HepG2 (cell line): ENCODE measurements at regions not wholly inside any gene's neighbourhood (a gene's known extent, or its start where the extent isn't known, plus 50 kb on each side); places are given as distances from the start of the nearest gene placed in this dataset.

ENCODE experiments used
- ATAC-seq: fragments of 200-7000 bp; cut with Tn5 transposase; 3 replicates; pipeline ENCODE4 v1.9.1; 2020; ENCODE audit warnings: mild to moderate bottlenecking, moderate library complexity
- BruUV-seq: library from RNA; stranded (reverse); fragments of 400-500 nt; replicated peaks from 2 replicates; lab custom pipeline; 2021; lab: Mats Ljungman, UMichigan
- CTCF ChIA-PET: fragments of 300-600 bp; formaldehyde crosslinking; extraction: SDS; loops from one replicate; lab custom pipeline; 2021; ENCODE audit warnings: low total read pairs, inconsistent platforms, low intra/inter-chr PET ratio; lab: Yijun Ruan, JAX
- POLR2A ChIA-PET: fragments of 350-600 bp; sonication (Branson Sonifier 250); formaldehyde crosslinking; loops from one replicate; lab custom pipeline; 2020; ENCODE audit warnings: antibody characterized with exemption, inconsistent platforms; lab: Yijun Ruan, JAX
- DNase-seq: peaks from one replicate; pipeline ENCODE4 v3.0.0-alpha.2; 2015; ENCODE audit warnings: low spot score
- FAIRE-seq: peaks from 3 replicates; lab custom pipeline; 2011; peaks lifted over from hg19 to GRCh38; lab: Jason Lieb, UNC
- H2AFZ ChIP-seq: one replicate; pipeline ENCODE4 v1.6.1; 2011; ENCODE audit warnings: low read length, inconsistent platforms
- H3K27ac ChIP-seq: fragments of 300-600 bp; 3 replicates; pipeline ENCODE4 v1.8.0; 2011; ENCODE audit warnings: mixed run types, mild to moderate bottlenecking, mixed read lengths, low read length, inconsistent platforms; ENCODE audit not compliant: insufficient read depth; ENCODE audit errors: extremely low read length
- H3K27me3 ChIP-seq, 2 experiments: fragments of 200-600 bp in 1 of 2; 2 replicates in 1 of 2; 3 replicates in 1 of 2; pipeline versions ENCODE4 v1.6.0 to v1.8.0; 2011; ENCODE audit warnings: low read length in 2 of 2, mild to moderate bottlenecking in 2 of 2, moderate library complexity in 2 of 2, inconsistent platforms in 1 of 2; ENCODE audit not compliant: insufficient read depth in 2 of 2, control insufficient read depth in 1 of 2
- H3K36me3 ChIP-seq, 2 experiments: fragments of 200-600 bp in 1 of 2; replicated peaks in 1 of 2; 2 replicates in 1 of 2; 3 replicates in 1 of 2; pipeline versions ENCODE4 v1.5.1 to v1.8.0; 2011; ENCODE audit warnings: low read length in 2 of 2, inconsistent platforms in 1 of 2; ENCODE audit not compliant: insufficient read depth in 2 of 2, control insufficient read depth in 1 of 2
- H3K4me1 ChIP-seq: 2 replicates; pipeline ENCODE4 v1.5.1; 2012; ENCODE audit warnings: low read length, inconsistent platforms; ENCODE audit not compliant: insufficient read depth
- H3K4me2 ChIP-seq: 2 replicates; pipeline ENCODE4 v1.6.0; 2011; ENCODE audit warnings: low read depth, low read length, inconsistent platforms
- H3K4me3 ChIP-seq, 3 experiments: fragments of 200-600 bp in 1 of 3; sonication (generic), shearing (Covaris generic) in 1 of 3; replicated peaks in 1 of 3; 2 replicates each; pipeline ENCODE4 v1.5.1; 2011 to 2016; ENCODE audit warnings: low read length in 3 of 3, inconsistent platforms in 2 of 3, low read depth in 2 of 3, mild to moderate bottlenecking in 2 of 3, control low read depth in 1 of 3, mixed read lengths in 1 of 3; ENCODE audit not compliant: insufficient read depth in 1 of 3
- H3K79me2 ChIP-seq: one replicate; pipeline ENCODE4 v1.6.1; 2011; ENCODE audit warnings: low read length, inconsistent platforms; ENCODE audit not compliant: insufficient read depth
- H3K9ac ChIP-seq: 2 replicates; pipeline ENCODE4 v1.6.0; 2011; ENCODE audit warnings: mild to moderate bottlenecking, low read depth, low read length, inconsistent platforms; ENCODE audit not compliant: insufficient read depth
- H3K9me3 ChIP-seq: 2 replicates; pipeline ENCODE4 v1.5.1; 2012; ENCODE audit warnings: mild to moderate bottlenecking, low read length
- H4K20me1 ChIP-seq: 2 replicates; pipeline ENCODE4 v1.6.0; 2011; ENCODE audit warnings: inconsistent platforms, mild to moderate bottlenecking, low read length, moderate library complexity; ENCODE audit not compliant: insufficient read depth
- DNMT3B ChIP-seq: conservative IDR thresholded peaks from 2 replicates; pipeline ENCODE4 v1.6.1; 2016; ENCODE audit warnings: missing biosample characterization, control low read depth
- ETV5 ChIP-seq: IDR thresholded peaks from 2 replicates; pipeline ENCODE4 v1.6.1; 2018; ENCODE audit warnings: missing biosample characterization, missing genetic modification reagents, inconsistent platforms, borderline replicate concordance
- HNRNPUL1 ChIP-seq: fragments of 200-400 bp; formaldehyde crosslinking; IDR thresholded peaks from 2 replicates; pipeline ENCODE4 v1.6.1; 2017; ENCODE audit warnings: low read depth, mild to moderate bottlenecking, low read length, moderate library complexity
- IKZF4 ChIP-seq: sonication (generic); formaldehyde crosslinking; IDR thresholded peaks from 2 replicates; pipeline ENCODE4 v1.5.1; 2020; ENCODE audit warnings: borderline replicate concordance, mild to moderate bottlenecking, low read depth, missing genetic modification reagents; ENCODE audit errors: not compliant biosample characterization
- KLF9 ChIP-seq: IDR thresholded peaks from 2 replicates; pipeline ENCODE4 v1.6.1; 2016; ENCODE audit warnings: low read depth
- NCOA2 ChIP-seq: sonication (generic); formaldehyde crosslinking; IDR thresholded peaks from 2 replicates; pipeline ENCODE4 v1.8.0; 2022; ENCODE audit warnings: inconsistent platforms
- U2AF2 ChIP-seq: fragments of 200-400 bp; formaldehyde crosslinking; IDR thresholded peaks from 2 replicates; pipeline ENCODE4 v1.6.1; 2017; ENCODE audit warnings: low read depth, mild to moderate bottlenecking, low read length
- ZNF274 ChIP-seq: sonication (generic); formaldehyde crosslinking; IDR thresholded peaks from 2 replicates; pipeline ENCODE4 v1.5.1; 2020; ENCODE audit warnings: mild to moderate bottlenecking, missing genetic modification reagents
- WGBS: methylation state at CpG from one replicate; pipeline ENCODE4 v1.1.6; 2017; ENCODE audit warnings: low lambda C conversion rate; 5-methylcytosine and 5-hydroxymethylcytosine counted together
- in situ Hi-C: cut with HindIII; loops from 2 replicates; pipeline ENCODE4 v1.10.0; 2017; ENCODE audit warnings: low pct_unique_long_range_greater_than_20kb; ENCODE audit not compliant: extremely low pct_ligation_motif_present
- intact Hi-C: fragments of 100-400 bp; cut with micrococcal nuclease; formaldehyde crosslinking; loops from one replicate; pipeline ENCODE4 v1.10.0; 2022; ENCODE audit not compliant: unreplicated experiment
- TF ChIP-seq, protein P1 (sequence below): sonication (generic); formaldehyde crosslinking; IDR thresholded peaks from 2 replicates; pipeline ENCODE4 v1.4.0; 2020; ENCODE audit warnings: mild to moderate bottlenecking, missing genetic modification reagents
- TF ChIP-seq, protein P2 (sequence below): sonication (generic); formaldehyde crosslinking; IDR thresholded peaks from 2 replicates; pipeline ENCODE4 v1.9.0; 2021; ENCODE audit warnings: missing genetic modification reagents, mild to moderate bottlenecking, borderline replicate concordance

DNA sequence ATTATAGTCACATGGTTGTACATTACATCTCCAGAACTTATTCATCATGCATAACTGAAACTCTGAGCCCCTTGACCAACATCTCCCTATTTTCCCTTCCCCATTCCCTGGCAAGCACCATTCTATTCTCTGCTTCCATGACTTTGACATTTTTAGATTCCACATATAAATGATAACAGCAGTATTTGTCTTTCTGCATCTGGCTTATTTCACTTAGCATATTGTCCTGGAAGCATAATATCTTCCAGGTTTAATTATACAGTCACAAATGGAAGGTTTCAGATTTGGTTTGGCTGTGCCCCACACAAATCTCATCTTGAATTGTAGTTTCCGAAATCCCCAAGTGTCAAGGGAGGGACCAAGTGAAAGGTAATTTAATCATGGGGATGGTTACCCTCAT lies 626.9 kb upstream of the PKDCC start (continued):
- TF ChIP-seq NCOA2 (CRISPR knock-in tag): no peak
- no peak for TF ChIP-seq ZNF274 (CRISPR knock-in tag)
- TF ChIP-seq, protein P1, sequence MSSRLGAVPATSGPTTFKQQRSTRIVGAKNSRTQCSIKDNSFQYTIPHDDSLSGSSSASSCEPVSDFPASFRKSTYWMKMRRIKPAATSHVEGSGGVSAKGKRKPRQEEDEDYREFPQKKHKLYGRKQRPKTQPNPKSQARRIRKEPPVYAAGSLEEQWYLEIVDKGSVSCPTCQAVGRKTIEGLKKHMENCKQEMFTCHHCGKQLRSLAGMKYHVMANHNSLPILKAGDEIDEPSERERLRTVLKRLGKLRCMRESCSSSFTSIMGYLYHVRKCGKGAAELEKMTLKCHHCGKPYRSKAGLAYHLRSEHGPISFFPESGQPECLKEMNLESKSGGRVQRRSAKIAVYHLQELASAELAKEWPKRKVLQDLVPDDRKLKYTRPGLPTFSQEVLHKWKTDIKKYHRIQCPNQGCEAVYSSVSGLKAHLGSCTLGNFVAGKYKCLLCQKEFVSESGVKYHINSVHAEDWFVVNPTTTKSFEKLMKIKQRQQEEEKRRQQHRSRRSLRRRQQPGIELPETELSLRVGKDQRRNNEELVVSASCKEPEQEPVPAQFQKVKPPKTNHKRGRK (CRISPR knock-in tag): no peak

DNA sequence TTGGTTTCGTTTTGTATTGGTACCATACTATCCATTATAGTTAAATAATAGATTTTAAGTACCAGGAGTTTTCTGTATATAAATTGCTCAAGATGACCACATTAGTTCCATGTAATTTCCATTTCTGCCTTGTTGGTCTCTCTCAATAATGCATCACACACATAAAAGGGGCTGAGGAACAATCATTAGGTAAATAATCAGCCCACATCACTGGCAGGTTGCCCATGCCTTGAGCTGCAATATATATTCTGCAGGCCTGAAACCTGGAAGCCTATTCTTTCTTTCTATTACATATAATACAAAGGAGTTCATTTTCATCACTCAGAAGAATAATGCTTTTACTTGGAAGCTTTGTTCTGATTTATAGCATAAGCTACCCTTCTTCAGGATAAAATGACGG lies 616.1 kb upstream of the PKDCC start:
- no peak overlapping the region for H3K27ac ChIP-seq
- H3K9ac ChIP-seq: no peak overlapping the region
- H3K4me1 ChIP-seq: no peaks in the 10 kb centered on the region
- no peak overlapping the region for H3K4me3 ChIP-seq
- ATAC-seq (no peak), FAIRE-seq (no peak), DNase-seq (no peak)
- ChIA-PET CTCF (no interaction called here), POLR2A (no interaction called here)
- TF ChIP-seq HNRNPUL1: no peak
- TF ChIP-seq, protein P2, sequence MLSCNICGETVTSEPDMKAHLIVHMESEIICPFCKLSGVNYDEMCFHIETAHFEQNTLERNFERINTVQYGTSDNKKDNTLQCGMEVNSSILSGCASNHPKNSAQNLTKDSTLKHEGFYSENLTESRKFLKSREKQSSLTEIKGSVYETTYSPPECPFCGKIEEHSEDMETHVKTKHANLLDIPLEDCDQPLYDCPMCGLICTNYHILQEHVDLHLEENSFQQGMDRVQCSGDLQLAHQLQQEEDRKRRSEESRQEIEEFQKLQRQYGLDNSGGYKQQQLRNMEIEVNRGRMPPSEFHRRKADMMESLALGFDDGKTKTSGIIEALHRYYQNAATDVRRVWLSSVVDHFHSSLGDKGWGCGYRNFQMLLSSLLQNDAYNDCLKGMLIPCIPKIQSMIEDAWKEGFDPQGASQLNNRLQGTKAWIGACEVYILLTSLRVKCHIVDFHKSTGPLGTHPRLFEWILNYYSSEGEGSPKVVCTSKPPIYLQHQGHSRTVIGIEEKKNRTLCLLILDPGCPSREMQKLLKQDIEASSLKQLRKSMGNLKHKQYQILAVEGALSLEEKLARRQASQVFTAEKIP (CRISPR knock-in tag): no peak
- no peak for TF ChIP-seq ETV5
- no peak for TF ChIP-seq DNMT3B (CRISPR knock-in tag)
- no peak for TF ChIP-seq U2AF2
- TF ChIP-seq KLF9: no peak
- TF ChIP-seq IKZF4 (CRISPR knock-in tag): no peak
- no peaks in the 10 kb centered on the region for H3K9me3 ChIP-seq
- no TSS peak for BruUV-seq
- in situ Hi-C loops: no loop called here
- H3K4me2 ChIP-seq: no peak overlapping the region
- WGBS: 0% methylated on average over 2 of the region's 2 CpGs
- no peaks in the 10 kb centered on the region for H3K79me2 ChIP-seq
- intact Hi-C loops: no loop called here
- no peaks in the 10 kb centered on the region for H4K20me1 ChIP-seq
- H3K27me3 ChIP-seq: no peaks in the 10 kb centered on the region
- H2AFZ ChIP-seq: no peak overlapping the region
- H3K36me3 ChIP-seq: no peaks in the 10 kb centered on the region
